ENCODE measurements at regions not wholly inside any gene's neighbourhood (a gene's known extent, or its start where the extent isn't known, plus 50 kb on each side); places are given as distances from the start of the nearest gene placed in this dataset.

GRCh38 chr2:128396946-128397345 lies 78.3 kb upstream of the HS6ST1 start:
- TF ChIP-seq POLR2A (IDR thresholded peaks at IDR 0.05), result no peak
- TF ChIP-seq, protein P1, sequence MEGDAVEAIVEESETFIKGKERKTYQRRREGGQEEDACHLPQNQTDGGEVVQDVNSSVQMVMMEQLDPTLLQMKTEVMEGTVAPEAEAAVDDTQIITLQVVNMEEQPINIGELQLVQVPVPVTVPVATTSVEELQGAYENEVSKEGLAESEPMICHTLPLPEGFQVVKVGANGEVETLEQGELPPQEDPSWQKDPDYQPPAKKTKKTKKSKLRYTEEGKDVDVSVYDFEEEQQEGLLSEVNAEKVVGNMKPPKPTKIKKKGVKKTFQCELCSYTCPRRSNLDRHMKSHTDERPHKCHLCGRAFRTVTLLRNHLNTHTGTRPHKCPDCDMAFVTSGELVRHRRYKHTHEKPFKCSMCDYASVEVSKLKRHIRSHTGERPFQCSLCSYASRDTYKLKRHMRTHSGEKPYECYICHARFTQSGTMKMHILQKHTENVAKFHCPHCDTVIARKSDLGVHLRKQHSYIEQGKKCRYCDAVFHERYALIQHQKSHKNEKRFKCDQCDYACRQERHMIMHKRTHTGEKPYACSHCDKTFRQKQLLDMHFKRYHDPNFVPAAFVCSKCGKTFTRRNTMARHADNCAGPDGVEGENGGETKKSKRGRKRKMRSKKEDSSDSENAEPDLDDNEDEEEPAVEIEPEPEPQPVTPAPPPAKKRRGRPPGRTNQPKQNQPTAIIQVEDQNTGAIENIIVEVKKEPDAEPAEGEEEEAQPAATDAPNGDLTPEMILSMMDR (IDR thresholded peaks at IDR 0.05 in 4 of 5, conservative IDR thresholded peaks at IDR 0.05 in 1 of 5), result no peak
